ENCODE measurements at regions not wholly inside any gene's neighbourhood (a gene's known extent, or its start where the extent isn't known, plus 50 kb on each side); places are given as distances from the start of the nearest gene placed in this dataset.

DNA sequence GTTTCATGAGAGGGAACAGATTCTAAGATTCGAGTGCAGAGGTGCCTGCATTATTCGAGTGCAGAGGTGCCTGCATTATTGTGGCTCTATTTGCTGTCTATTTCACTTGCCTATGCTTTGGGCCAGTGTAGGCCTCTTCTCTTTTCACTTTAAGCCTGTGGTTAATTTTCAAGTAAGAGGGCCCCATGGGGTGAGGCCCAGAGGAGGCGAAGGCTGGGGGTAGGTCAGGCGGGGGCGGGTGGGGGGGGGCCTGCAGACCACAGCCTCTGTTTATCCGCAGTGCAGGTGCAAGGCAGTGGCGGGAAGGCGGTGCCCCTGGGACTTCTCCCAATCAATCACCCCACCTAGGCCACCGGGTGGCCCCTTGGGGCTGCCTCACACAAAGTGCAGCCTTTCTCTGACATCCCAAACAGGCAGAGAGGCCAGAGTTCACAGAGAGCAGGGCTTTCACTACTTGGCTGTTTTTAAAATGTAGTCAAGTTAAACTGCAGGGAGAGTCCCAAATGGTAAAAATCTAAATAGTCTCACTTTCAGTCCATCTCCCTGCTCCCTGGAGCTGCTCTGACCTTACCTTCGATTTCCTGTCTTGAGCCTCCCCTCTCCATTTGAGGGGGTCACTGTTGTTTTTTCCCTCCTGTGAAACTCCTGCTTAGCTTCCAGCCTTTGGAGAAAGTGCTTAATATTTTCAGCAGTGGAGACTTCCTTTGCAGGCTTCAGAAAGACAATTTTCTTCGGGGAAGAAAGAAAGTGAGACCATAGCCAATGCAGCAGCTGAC, 249.0 kb downstream of the DLEU7 start:
- no peak for DNase-seq (ENCODE audit: low read depth in 2 of 2)
- H3K4me3 ChIP-seq (replicated peaks in 1 of 2; ENCODE audit: low read depth in 2 of 2, low read length in 2 of 2), result no peak overlapping the region
- TF ChIP-seq, protein P1, sequence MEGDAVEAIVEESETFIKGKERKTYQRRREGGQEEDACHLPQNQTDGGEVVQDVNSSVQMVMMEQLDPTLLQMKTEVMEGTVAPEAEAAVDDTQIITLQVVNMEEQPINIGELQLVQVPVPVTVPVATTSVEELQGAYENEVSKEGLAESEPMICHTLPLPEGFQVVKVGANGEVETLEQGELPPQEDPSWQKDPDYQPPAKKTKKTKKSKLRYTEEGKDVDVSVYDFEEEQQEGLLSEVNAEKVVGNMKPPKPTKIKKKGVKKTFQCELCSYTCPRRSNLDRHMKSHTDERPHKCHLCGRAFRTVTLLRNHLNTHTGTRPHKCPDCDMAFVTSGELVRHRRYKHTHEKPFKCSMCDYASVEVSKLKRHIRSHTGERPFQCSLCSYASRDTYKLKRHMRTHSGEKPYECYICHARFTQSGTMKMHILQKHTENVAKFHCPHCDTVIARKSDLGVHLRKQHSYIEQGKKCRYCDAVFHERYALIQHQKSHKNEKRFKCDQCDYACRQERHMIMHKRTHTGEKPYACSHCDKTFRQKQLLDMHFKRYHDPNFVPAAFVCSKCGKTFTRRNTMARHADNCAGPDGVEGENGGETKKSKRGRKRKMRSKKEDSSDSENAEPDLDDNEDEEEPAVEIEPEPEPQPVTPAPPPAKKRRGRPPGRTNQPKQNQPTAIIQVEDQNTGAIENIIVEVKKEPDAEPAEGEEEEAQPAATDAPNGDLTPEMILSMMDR (IDR thresholded peaks at IDR 0.05; ENCODE audit: low read depth, low read length), result no peak

DNA sequence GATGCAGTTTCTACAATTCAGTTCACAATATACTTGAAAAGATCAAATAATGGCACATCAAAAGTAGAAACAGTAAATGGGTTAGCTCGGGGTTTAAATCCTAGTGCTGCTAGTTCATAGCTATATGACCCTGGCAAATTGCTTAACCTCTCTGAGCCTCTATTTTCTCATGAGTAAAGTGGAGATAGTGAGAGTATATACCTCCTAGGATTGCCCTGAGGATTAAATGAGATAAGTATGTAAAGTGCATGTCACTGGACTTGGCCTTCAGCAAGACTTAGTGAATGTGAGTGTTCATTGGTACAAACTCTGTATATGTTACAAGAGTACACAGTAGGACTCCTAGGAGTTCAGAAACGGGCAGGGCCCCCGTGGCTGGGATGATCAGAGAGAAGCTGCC, 248.3 kb downstream of the DLEU7 start:
- TF ChIP-seq, protein P1 (IDR thresholded peaks at IDR 0.05; ENCODE audit: low read depth, low read length), result no peak
- DNase-seq (ENCODE audit: low read depth in 2 of 2), result no peak
- H3K4me3 ChIP-seq (replicated peaks in 1 of 2; ENCODE audit: low read depth in 2 of 2, low read length in 2 of 2), result no peak overlapping the region

DNA sequence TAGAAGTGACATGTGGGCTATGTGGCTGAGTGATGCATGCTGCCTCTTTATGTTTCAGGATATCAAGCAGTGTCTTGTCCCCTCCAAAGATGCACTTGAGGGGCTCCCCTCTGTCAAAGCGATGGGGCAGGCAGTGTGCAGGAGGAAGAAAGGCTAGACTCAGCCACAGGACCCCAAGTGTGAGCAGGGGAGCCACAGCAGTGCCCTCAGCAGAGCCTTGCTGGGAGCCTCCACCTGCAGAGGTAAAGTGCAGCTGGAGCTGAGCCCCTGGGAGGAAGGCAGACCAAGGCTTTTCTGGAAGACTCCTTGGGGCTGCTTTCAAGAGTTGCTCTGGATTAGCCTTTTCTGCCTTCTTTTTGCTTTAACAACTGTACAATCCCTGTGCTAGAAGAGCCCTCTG, 247.3 kb downstream of the DLEU7 start:
- TF ChIP-seq, protein P1 (IDR thresholded peaks at IDR 0.05; ENCODE audit: low read depth, low read length), result no peak
- no peak for DNase-seq (ENCODE audit: low read depth in 2 of 2)
- H3K4me3 ChIP-seq (replicated peaks in 1 of 2; ENCODE audit: low read depth in 2 of 2, low read length in 2 of 2), result no peak overlapping the region

DNA sequence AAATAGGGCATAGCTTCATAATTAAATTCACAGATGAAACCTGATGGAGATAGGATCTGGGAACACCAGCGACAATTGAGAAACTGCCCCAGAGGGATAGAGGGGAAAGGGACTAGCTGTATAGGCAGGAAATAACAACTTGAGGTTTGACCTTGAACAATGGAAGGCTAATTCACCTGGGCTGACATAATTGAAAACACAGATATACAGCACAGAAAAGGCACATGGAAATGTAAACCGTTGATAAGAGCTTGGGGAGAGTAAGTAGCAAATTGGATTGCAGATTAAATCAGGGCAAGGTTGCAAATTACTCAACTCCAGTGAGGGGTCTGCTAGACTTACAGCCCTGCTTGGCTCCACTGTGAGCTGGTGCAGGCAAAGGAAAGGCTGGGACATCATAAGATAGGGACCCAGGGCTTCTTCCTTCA, 246.7 kb downstream of the DLEU7 start:
- TF ChIP-seq, protein P1 (IDR thresholded peaks at IDR 0.05; ENCODE audit: low read depth, low read length), result no peak
- no peak overlapping the region for H3K4me3 ChIP-seq (replicated peaks in 1 of 2; ENCODE audit: low read depth in 2 of 2, low read length in 2 of 2)
- no peak for DNase-seq (ENCODE audit: low read depth in 2 of 2)

DNA sequence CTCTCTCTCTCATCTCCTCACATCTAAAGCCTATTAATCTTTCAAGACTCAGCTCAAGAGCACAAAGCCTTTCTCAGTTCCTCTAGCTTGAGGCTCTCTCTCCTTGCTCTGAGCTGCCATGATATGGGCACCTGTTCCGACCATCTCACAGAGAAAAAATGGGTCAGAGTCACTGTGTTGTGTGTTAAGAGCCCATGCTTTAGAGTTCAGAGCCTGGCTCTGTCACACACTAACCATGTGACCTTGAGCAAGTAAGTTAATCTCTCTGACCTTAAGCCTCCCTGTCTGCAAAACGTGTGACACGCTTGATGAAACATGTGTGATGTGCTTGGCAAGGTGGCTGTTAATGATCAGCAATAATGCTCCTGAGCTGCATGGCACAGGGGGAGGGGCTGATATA, 245.2 kb downstream of the DLEU7 start:
- TF ChIP-seq, protein P1 (IDR thresholded peaks at IDR 0.05; ENCODE audit: low read depth, low read length), result no peak
- no peak overlapping the region for H3K4me3 ChIP-seq (replicated peaks in 1 of 2; ENCODE audit: low read depth in 2 of 2, low read length in 2 of 2)
- no peak for DNase-seq (ENCODE audit: low read depth in 2 of 2)

DNA sequence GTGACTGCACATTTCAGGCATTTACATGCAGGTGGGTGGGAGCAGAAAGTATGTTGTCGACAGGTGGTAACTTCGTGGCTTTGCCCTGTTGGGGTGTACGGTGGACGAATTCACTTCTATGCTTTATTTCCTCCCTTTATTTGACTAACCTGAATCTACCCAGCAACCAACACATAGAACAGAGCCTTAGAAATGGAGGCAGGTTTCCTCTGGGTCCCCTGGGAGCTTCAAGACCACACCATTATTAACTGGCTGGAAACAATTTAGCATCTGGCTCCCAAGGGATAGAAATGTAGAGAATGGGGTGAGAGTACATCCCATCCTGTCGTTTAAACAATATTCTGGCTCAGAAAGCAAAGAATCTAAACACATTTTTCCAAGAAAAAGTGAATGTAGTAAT, 244.4 kb downstream of the DLEU7 start:
- no peak for DNase-seq (ENCODE audit: low read depth in 2 of 2)
- TF ChIP-seq, protein P1 (IDR thresholded peaks at IDR 0.05; ENCODE audit: low read depth, low read length), result no peak
- no peak overlapping the region for H3K4me3 ChIP-seq (replicated peaks in 1 of 2; ENCODE audit: low read depth in 2 of 2, low read length in 2 of 2)

DNA sequence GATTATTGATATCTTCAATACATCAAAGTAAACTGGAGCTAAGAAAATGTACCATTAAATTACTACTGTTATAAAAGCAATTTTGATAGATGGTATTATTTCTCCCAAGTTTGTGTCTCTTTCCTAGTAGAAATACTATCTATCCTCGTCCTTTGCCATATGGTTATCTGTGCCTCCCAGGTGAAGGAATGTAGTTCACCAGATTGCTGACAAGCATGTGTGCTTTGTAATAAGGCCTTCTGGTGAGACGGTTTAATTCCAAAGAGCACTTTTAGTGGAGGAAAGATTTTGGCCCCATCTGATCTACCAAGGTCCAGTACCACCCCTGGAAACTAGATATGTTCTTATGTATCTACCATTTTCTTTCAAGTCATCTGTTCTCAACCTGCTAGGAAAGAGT, 243.6 kb downstream of the DLEU7 start:
- no peak overlapping the region for H3K4me3 ChIP-seq (replicated peaks in 1 of 2; ENCODE audit: low read depth in 2 of 2, low read length in 2 of 2)
- TF ChIP-seq, protein P1 (IDR thresholded peaks at IDR 0.05; ENCODE audit: low read depth, low read length), result no peak
- DNase-seq (ENCODE audit: low read depth in 2 of 2), result no peak
